SK-N-SH (cell line): ENCODE measurements at regions not wholly inside any gene's neighbourhood (a gene's known extent, or its start where the extent isn't known, plus 50 kb on each side); places are given as distances from the start of the nearest gene placed in this dataset.

ENCODE experiments used
- CTCF ChIA-PET: fragments of 300-600, 350-600 bp; formaldehyde crosslinking; extraction: SDS; loops from one replicate; lab custom pipeline; 2021; lab: Yijun Ruan, JAX
- POLR2A ChIA-PET: fragments of 350-600 bp; sonication (Branson Sonifier 250); formaldehyde crosslinking; extraction: SDS; loops from one replicate; lab custom pipeline; 2020; ENCODE audit warnings: antibody characterized with exemption, inconsistent platforms; lab: Yijun Ruan, JAX
- DNase-seq: peaks from one replicate; pipeline ENCODE4 v3.0.0; 2012
- H2AFZ ChIP-seq: fragments of 200-600 bp; sonication (generic); 2 replicates; pipeline ENCODE4 v1.8.1; 2016; ENCODE audit warnings: antibody characterized with exemption, mild to moderate bottlenecking, low read depth
- H3F3A ChIP-seq: fragments of 200-600 bp; sonication (generic); replicated peaks from 2 replicates; pipeline ENCODE3; 2016; ENCODE audit warnings: antibody characterized with exemption, mild to moderate bottlenecking; ENCODE audit not compliant: insufficient read depth
- H3K27ac ChIP-seq, 2 experiments: fragments of 200-500 bp in 1 of 2; fragments of 200-600 bp in 1 of 2; sonication (Bioruptor generic) in 1 of 2; sonication (generic), shearing (Covaris generic) in 1 of 2; 2 replicates each; pipeline versions ENCODE4 v1.5.1 to v1.6.1; 2014 to 2016; ENCODE audit warnings: low read depth in 2 of 2, inconsistent platforms in 1 of 2, low read length in 1 of 2, mild to moderate bottlenecking in 1 of 2, mixed read lengths in 1 of 2
- H3K27me3 ChIP-seq: fragments of 200-600 bp; sonication (generic), shearing (Covaris generic); 2 replicates; pipeline ENCODE4 v1.6.1; 2016; ENCODE audit warnings: mixed run types; ENCODE audit not compliant: insufficient read depth
- H3K36me3 ChIP-seq, 2 experiments: fragments of 200-500 bp in 1 of 2; fragments of 200-600 bp in 1 of 2; sonication (Bioruptor generic) in 1 of 2; sonication (generic) in 1 of 2; replicated peaks in 1 of 2; 2 replicates each; pipeline versions ENCODE3 to v1.5.1; 2014 to 2016; ENCODE audit warnings: low read length in 1 of 2, mild to moderate bottlenecking in 1 of 2; ENCODE audit not compliant: insufficient read depth in 2 of 2, control insufficient read depth in 1 of 2
- H3K4me1 ChIP-seq, 2 experiments: fragments of 200-500 bp in 1 of 2; fragments of 200-600 bp in 1 of 2; sonication (Bioruptor generic) in 1 of 2; sonication (generic), shearing (Covaris generic) in 1 of 2; 2 replicates each; pipeline versions ENCODE4 v1.5.1 to v1.6.1; 2014 to 2016; ENCODE audit warnings: low read depth in 1 of 2, low read length in 1 of 2, mixed run types in 1 of 2; ENCODE audit not compliant: insufficient read depth in 2 of 2, control insufficient read depth in 1 of 2
- H3K4me2 ChIP-seq: fragments of 200-600 bp; sonication (generic), shearing (Covaris generic); 2 replicates; pipeline ENCODE4 v1.6.1; 2017; ENCODE audit warnings: mixed run types
- H3K4me3 ChIP-seq, 2 experiments: fragments of 200-500 bp in 1 of 2; fragments of 200-600 bp in 1 of 2; sonication (Bioruptor generic) in 1 of 2; sonication (generic), shearing (Covaris generic) in 1 of 2; 2 replicates each; pipeline versions ENCODE4 v1.5.1 to v1.8.1; 2014 to 2016; ENCODE audit warnings: low read depth in 2 of 2, inconsistent platforms in 1 of 2, low read length in 1 of 2, mild to moderate bottlenecking in 1 of 2, mixed read lengths in 1 of 2, moderate library complexity in 1 of 2
- H3K79me2 ChIP-seq: fragments of 200-600 bp; sonication (generic); 2 replicates; pipeline ENCODE4 v1.8.1; 2017; ENCODE audit warnings: mild to moderate bottlenecking; ENCODE audit not compliant: insufficient read depth
- H3K9ac ChIP-seq: fragments of 200-600 bp; sonication (generic); 2 replicates; pipeline ENCODE4 v1.6.1; 2017; ENCODE audit warnings: mixed run types
- H3K9me2 ChIP-seq: fragments of 200-600 bp; sonication (generic); 2 replicates; pipeline ENCODE4 v1.6.1; 2017; ENCODE audit warnings: mixed run types
- H3K9me3 ChIP-seq: fragments of 200-600 bp; sonication (generic); 2 replicates; pipeline ENCODE4 v1.6.1; 2017; ENCODE audit warnings: mixed run types, mild to moderate bottlenecking, moderate library complexity
- H4K20me1 ChIP-seq: fragments of 200-600 bp; sonication (generic); 2 replicates; pipeline ENCODE4 v1.6.1; 2017; ENCODE audit warnings: mild to moderate bottlenecking, mixed run types; ENCODE audit not compliant: insufficient read depth
- CHD2 ChIP-seq: fragments of 150-350 bp; IDR thresholded peaks from 2 replicates; pipeline ENCODE4 v1.6.1; 2018; ENCODE audit warnings: low read length; ENCODE audit not compliant: partially characterized antibody
- EP300 ChIP-seq, 2 experiments: IDR thresholded peaks; 2 replicates each; pipeline versions ENCODE4 v1.4.0 to v1.6.1; 2012; ENCODE audit warnings: borderline replicate concordance in 1 of 2, low read depth in 1 of 2, low read length in 1 of 2
- EZH2phosphoT487 ChIP-seq: fragments of 200-600 bp; sonication (generic); IDR thresholded peaks from 2 replicates; pipeline ENCODE4 v1.6.1; 2017; ENCODE audit warnings: low read depth, mixed run types, mild to moderate bottlenecking, antibody characterized with exemption, moderate library complexity, borderline replicate concordance
- FOSL2 ChIP-seq: IDR thresholded peaks from 2 replicates; pipeline ENCODE4 v1.4.0; 2012; ENCODE audit warnings: low read depth, mild to moderate bottlenecking, moderate library complexity, borderline replicate concordance
- FOXJ3 ChIP-seq: sonication (generic); formaldehyde crosslinking; IDR thresholded peaks from 2 replicates; pipeline ENCODE4 v1.5.1; 2020; ENCODE audit warnings: mild to moderate bottlenecking, missing genetic modification reagents
- FOXM1 ChIP-seq: IDR thresholded peaks from 2 replicates; pipeline ENCODE4 v1.4.0; 2012; ENCODE audit warnings: low read depth, mild to moderate bottlenecking
- GABPA ChIP-seq: IDR thresholded peaks from 2 replicates; pipeline ENCODE4 v1.4.0; 2012; ENCODE audit warnings: low read depth, mild to moderate bottlenecking
- JUND ChIP-seq: IDR thresholded peaks from 2 replicates; pipeline ENCODE4 v1.4.0; 2012
- MAX ChIP-seq: IDR thresholded peaks from 2 replicates; pipeline ENCODE4 v1.4.0; 2012; ENCODE audit warnings: low read depth
- MEF2A ChIP-seq: IDR thresholded peaks from 2 replicates; pipeline ENCODE4 v1.4.0; 2012; ENCODE audit warnings: low read depth, borderline replicate concordance
- MXI1 ChIP-seq: IDR thresholded peaks from 2 replicates; pipeline ENCODE4 v1.6.1; 2012; ENCODE audit warnings: mild to moderate bottlenecking, low read depth, low read length, improper control_type of control experiment
- NFIC ChIP-seq: IDR thresholded peaks from 2 replicates; pipeline ENCODE4 v1.4.0; 2012; ENCODE audit warnings: borderline replicate concordance
- PBX3 ChIP-seq: IDR thresholded peaks from 2 replicates; pipeline ENCODE4; 2012
- POLR2AphosphoS5 ChIP-seq: IDR thresholded peaks from 2 replicates; pipeline ENCODE4 v1.6.1; 2012; ENCODE audit warnings: low read depth, low read length
- RAD21 ChIP-seq: IDR thresholded peaks from 2 replicates; pipeline ENCODE4 v1.6.1; 2012; ENCODE audit warnings: mild to moderate bottlenecking, low read length
- RCOR1 ChIP-seq: fragments of 150-350 bp; IDR thresholded peaks from 2 replicates; pipeline ENCODE4 v1.6.1; 2017; ENCODE audit warnings: antibody characterized with exemption, low read length
- RFX5 ChIP-seq: IDR thresholded peaks from 2 replicates; pipeline ENCODE4 v1.6.1; 2012; ENCODE audit warnings: mild to moderate bottlenecking, improper control_type of control experiment, low read length
- SMC3 ChIP-seq: IDR thresholded peaks from 2 replicates; pipeline ENCODE4 v1.6.1; 2012; ENCODE audit warnings: low read depth, low read length, improper control_type of control experiment
- TEAD4 ChIP-seq: IDR thresholded peaks from 2 replicates; pipeline ENCODE4 v1.4.0; 2012; ENCODE audit warnings: mild to moderate bottlenecking, borderline replicate concordance; ENCODE audit not compliant: insufficient read depth
- USF1 ChIP-seq: IDR thresholded peaks from 2 replicates; pipeline ENCODE4 v1.4.0; 2012; ENCODE audit warnings: low read depth, borderline replicate concordance
- YY1 ChIP-seq: IDR thresholded peaks from 2 replicates; pipeline ENCODE4 v1.4.0; 2012; ENCODE audit warnings: low read depth, mild to moderate bottlenecking
- WGBS: methylation state at CpG from one replicate; pipeline ENCODE4 v1.1.6; 2017; ENCODE audit warnings: low lambda C conversion rate; 5-methylcytosine and 5-hydroxymethylcytosine counted together

- Histone ChIP-seq H3K27me3 (peaks cover 6% of the 10 kb centered on the region; the same call in 1 of the 2 replicates), H3F3A (no peaks in the 10 kb centered on the region), H3K36me3 (no peaks in the 10 kb centered on the region), H3K79me2 (no peaks in the 10 kb centered on the region), H3K9me3 (no peaks in the 10 kb centered on the region), H3K9me2 (no peaks in the 10 kb centered on the region), H3K4me3 (no peak overlapping the region), H3K4me1 (no peaks in the 10 kb centered on the region), H2AFZ (no peak overlapping the region), H3K9ac (no peak overlapping the region), H3K27ac (no peak overlapping the region), H3K4me2 (no peak overlapping the region), H4K20me1 (no peaks in the 10 kb centered on the region)
- TF ChIP-seq POLR2AphosphoS5 (no peak), FOXJ3 (CRISPR knock-in tag) (no peak), RFX5 (no peak), CHD2 (no peak), JUND (no peak), FOXM1 (no peak), EZH2phosphoT487 (no peak), MXI1 (no peak), EP300 (IDR thresholded peaks at IDR 0.05; ENCODE audit: borderline replicate concordance in 1 of 2, low read depth in 1 of 2, low read length in 1 of 2) (no peak), YY1 (no peak), PBX3 (no peak), USF1 (no peak), MEF2A (no peak), MAX (no peak), RCOR1 (no peak), RAD21 (no peak), FOSL2 (no peak), NFIC (no peak), SMC3 (no peak)
- ChIA-PET POLR2A (no interaction called here), CTCF (no interaction called here)
- DNase-seq, result no peak
- 0% methylated on average over 2 of the region's 2 CpGs for WGBS
These were observed 179.1 kb downstream of the SOD2 start for GRCh38 chr6:159513914-159514313.

- TF ChIP-seq MAX (no peak), RFX5 (no peak), TEAD4 (no peak), CHD2 (no peak), EP300 (IDR thresholded peaks at IDR 0.05; ENCODE audit: borderline replicate concordance in 1 of 2, low read depth in 1 of 2, low read length in 1 of 2) (no peak), MXI1 (no peak), GABPA (no peak), SMC3 (no peak)
- TF ChIP-seq, all 33 proteins: peak for 0
- H2AFZ ChIP-seq, result no peak overlapping the region
- no peaks in the 10 kb centered on the region for H3K9me3 ChIP-seq
- H3K79me2 ChIP-seq, result no peaks in the 10 kb centered on the region
- H3K9ac ChIP-seq, result no peak overlapping the region
- no peaks in the 10 kb centered on the region for H3F3A ChIP-seq
- H4K20me1 ChIP-seq, result no peaks in the 10 kb centered on the region
- CTCF ChIA-PET, result no interaction called here
- POLR2A ChIA-PET, result no interaction called here
- H3K9me2 ChIP-seq, result no peaks in the 10 kb centered on the region
- H3K4me2 ChIP-seq, result no peak overlapping the region
- WGBS, result 5% methylated on average over 6 of the region's 7 CpGs
- H3K4me3 ChIP-seq, result no peak overlapping the region
- peaks cover 6% of the 10 kb centered on the region; the same call in 1 of the 2 replicates for H3K27me3 ChIP-seq
- no peaks in the 10 kb centered on the region for H3K4me1 ChIP-seq
- no peak overlapping the region for H3K27ac ChIP-seq
- no peak for DNase-seq
- H3K36me3 ChIP-seq, result no peaks in the 10 kb centered on the region
These were observed 179.8 kb downstream of the SOD2 start for GRCh38 chr6:159513074-159513720.
